Non-pigmented ciliary epithelial cell (primary cell): ENCODE measurements at regions not wholly inside any gene's neighbourhood (a gene's known extent, or its start where the extent isn't known, plus 50 kb on each side); places are given as distances from the start of the nearest gene placed in this dataset.
A peak's percentile ranks its signal among the peaks of the same experiment; 100 is the strongest.
"Not testable (repeated sequence)": the region's sequence is repeated elsewhere in the genome, so short reads cannot be mapped to it uniquely, and the experiment has no call there.

ENCODE experiments used
- DNase-seq: peaks from one replicate; pipeline ENCODE4 v3.0.0-alpha.2; 2010; ENCODE audit warnings: low read depth

DNA sequence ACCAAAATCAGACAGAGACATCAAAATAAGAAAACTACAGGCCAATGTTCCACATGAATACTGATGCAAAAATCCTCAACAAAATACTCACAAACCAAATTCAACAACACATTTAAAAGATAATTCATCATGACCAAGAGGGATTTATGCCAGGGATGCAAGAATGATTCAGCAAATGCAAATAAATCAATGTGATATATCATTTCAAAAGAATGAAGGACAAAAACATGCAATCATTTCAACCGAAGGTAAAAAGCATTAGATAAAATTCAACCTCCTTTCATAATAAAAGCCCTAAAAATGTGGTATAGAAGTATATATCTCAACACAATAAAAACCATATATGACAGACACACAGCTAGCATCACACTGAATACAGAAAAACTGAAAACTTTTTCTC lies 81.5 kb upstream of the LYPLAL1 start:
- DNase-seq = no peak

GRCh38 chr1:219099307-219099706 lies 74.4 kb upstream of the LYPLAL1 start:
- DNase-seq = no peak

DNA sequence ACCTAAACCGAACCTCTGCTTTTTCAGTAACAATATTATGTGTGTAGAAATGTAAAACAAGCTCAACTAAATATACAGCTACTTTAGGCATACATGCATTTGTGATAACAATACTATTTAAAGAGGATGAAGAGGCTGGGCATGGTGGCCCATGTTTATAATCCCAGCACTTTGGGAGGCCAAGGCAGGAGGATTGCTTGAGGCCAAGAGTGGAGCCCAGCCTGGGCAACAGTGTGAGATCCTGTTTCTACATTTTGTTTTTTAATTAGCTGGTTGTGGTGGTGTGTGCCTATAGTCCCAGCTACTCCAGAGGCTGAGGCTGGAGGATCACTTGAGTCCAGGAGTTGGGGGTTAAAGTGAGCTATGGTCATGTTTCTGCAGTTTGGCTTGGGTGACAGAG lies 73.6 kb upstream of the LYPLAL1 start:
- no peak for DNase-seq

- not testable (repeated sequence) for DNase-seq
These were observed 71.2 kb upstream of the LYPLAL1 start for GRCh38 chr1:219102466-219102865.

- DNase-seq = no peak
These were observed 67.8 kb upstream of the LYPLAL1 start for GRCh38 chr1:219105893-219106292.

DNA sequence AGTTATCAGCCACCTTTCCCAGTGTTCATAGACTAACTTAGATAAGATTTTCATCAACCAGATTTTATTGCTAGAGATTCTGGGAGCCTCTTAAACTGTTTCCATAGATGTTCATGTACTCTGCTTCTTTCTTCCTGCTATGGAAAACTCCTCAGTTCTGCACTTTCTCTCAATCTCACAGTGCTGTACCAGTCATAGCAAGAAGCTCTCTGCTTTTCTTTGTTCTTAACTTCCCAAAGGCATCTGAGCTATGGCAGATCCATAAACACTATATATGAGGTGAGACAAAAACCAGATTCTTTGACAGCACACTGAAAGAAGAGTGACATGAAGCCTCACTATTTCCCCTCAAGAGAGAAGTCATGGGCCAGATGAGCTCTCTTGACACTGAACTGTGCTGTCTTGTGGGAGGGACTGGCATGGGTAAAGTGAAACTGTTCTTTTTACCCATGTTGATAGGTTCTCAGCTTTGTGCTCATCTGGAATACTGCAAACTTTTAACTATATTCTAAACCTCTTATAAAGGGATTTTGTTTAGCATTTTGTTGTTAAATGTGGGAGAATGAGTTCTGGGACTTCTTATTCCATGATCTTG lies 64.2 kb upstream of the LYPLAL1 start:
- DNase-seq = no peak

DNA sequence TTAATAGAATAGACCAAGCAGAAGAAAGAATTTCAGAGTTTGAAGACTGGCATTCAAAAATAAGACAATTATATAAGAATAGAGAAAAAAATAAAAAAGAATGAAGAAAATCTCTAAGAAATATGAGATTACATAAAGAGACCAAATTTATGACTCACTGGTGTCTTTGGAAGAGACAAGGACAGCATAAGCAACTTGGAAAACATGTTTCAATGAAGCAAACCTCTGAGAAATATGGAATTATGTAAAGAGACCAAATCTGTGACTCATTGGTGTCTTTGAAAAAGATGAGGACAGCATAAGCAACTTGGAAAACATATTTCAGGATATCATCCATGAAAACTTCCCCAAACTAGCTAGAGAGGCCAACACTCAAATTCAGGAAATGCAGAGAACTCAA lies 60.4 kb upstream of the LYPLAL1 start:
- DNase-seq = no peak

DNA sequence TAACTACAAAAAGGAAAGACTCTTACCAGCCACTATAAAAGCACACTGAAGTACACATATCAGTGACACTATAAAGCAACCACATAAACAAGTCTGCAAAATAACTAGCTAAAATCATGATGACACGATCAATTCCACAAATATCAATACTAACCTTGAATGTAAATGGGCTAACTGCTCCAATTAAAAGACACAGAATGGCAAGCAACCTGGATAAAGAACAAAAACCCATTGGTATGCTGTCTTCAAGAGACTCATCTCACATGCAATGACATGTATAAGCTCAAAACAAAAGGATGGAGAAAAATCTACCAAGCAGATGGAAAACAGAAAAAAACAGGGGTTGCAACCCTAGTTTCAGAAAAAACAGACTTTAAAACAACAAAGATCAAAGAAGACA lies 59.7 kb upstream of the LYPLAL1 start:
- no peak for DNase-seq

DNA sequence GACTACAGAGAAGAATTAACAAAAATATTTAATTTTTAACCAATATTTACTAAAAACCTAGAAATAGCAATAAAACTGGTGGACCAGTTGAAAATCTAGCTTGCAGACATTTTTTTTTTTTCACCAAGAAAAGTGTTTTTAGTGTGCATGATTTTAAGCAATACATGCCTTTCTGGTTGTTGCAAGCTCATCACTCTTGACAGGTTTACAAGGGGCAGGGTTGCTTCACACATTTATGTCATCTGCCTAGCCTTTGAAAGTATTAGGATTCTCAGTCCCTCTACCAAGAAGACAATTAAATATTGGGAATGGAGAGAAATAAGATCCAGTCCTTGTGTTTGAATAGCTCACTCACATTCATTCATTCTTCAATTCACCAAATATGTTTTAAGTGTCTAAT lies 53.8 kb upstream of the LYPLAL1 start:
- no peak for DNase-seq

GRCh38 chr1:219120624-219121544 lies 52.8 kb upstream of the LYPLAL1 start:
- peak; percentile 48 for DNase-seq

DNA sequence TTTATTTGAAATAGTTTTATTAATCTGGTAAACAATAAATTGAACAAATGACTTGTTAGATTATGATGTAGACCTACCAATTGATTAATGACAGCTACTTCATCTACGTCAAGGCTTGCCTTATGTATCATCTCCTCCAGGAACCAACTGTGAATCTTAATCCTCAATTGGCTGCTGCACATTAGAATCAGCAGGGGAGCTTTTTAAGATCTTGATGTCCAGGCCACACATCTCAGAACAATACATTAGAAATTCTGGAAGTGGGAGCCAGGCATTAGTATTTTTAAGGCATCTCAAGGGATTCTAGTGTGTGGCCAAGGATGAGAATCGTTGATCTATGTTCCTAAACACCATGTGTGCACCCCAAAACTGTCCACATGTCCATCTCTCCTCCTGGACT lies 52.0 kb upstream of the LYPLAL1 start:
- no peak for DNase-seq

- DNase-seq = no peak
These were observed 50.6 kb upstream of the LYPLAL1 start for GRCh38 chr1:219123036-219123435.
